RCC 7860 (cell line): ENCODE measurements at regions not wholly inside any gene's neighbourhood (a gene's known extent, or its start where the extent isn't known, plus 50 kb on each side); places are given as distances from the start of the nearest gene placed in this dataset.

ENCODE experiments used
- DNase-seq: peaks from one replicate; pipeline ENCODE4 v3.0.0-alpha.2; 2015; ENCODE audit warnings: low spot score
- FAIRE-seq: peaks from 2 replicates; lab custom pipeline; 2012; peaks lifted over from hg19 to GRCh38; lab: Jason Lieb, UNC

DNA sequence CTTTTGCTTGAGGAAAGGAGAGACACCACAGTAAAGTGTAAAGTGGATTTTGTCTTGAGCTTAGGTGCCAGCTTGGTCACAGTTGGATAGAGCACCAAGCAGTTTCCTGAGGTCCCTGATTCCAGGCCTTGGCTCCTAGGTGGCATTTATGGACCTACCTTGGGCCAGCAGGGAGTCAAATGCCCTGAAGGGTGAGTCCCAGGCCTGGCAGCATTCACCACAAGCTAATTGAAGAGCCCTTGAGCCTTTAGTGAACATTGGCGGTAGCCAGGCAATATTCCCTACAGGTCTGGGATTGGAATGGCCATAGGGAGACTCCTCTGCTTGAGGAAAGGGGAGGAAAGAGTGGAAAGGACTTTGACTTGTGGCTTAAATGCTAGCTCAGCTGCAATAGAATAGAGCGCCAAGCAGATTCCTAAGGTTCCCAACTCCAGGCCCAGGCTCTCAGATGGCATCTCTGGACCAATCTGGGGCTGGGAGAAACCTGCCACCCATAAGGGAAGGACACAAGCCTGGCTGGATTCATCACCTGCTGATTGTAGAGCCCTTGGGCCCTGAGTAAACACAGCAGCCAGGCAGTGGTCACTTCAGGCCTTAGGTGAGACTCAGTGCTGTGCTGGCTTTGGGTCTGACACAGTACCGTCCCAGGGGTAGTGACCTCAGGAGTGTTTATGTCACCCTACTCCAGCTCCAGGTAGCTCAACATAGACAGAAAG is 137.5 kb upstream of the OTOS start:
- FAIRE-seq, result no peak

DNA sequence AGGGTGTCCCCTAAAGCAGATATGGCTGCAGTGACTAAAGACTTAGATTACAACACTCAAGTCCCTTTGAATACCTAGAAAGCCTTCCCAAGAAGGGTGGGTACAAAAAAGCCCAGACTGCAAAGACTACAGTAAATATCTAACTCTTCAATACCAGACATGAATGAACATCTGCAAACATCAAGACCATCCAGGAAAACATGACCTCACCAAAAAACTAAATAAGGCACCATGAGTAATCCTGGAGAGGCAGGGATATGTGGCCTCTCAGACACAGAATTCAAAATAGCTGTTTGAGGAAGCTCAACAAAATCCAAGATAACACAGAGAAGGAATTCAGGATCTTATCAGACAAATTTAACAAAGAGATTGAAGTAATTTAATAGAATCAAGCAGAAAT is 138.2 kb upstream of the OTOS start:
- FAIRE-seq, result no peak
- DNase-seq, result no peak

More for the DNA sequence above, 137.5 kb upstream of the OTOS start:
- no peak for DNase-seq

DNA sequence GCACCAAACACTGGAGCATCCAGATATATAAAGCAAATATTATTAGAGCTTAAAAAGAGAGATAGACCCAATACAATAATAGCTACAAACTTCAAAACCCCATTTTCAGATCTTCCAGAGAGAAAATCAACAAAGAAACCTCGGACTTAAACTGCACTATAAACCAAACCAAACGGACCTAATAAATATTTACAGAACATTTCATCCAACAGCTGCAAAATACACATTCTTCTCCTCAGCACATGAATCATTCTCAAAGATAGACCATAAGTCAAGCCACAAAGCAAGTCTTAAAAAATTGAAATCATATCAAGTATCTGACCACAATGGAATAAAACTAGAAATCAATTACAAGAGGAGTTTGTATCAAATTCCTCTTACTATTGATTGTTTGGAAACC is 140.2 kb upstream of the OTOS start:
- FAIRE-seq (no peak), DNase-seq (no peak)

DNA sequence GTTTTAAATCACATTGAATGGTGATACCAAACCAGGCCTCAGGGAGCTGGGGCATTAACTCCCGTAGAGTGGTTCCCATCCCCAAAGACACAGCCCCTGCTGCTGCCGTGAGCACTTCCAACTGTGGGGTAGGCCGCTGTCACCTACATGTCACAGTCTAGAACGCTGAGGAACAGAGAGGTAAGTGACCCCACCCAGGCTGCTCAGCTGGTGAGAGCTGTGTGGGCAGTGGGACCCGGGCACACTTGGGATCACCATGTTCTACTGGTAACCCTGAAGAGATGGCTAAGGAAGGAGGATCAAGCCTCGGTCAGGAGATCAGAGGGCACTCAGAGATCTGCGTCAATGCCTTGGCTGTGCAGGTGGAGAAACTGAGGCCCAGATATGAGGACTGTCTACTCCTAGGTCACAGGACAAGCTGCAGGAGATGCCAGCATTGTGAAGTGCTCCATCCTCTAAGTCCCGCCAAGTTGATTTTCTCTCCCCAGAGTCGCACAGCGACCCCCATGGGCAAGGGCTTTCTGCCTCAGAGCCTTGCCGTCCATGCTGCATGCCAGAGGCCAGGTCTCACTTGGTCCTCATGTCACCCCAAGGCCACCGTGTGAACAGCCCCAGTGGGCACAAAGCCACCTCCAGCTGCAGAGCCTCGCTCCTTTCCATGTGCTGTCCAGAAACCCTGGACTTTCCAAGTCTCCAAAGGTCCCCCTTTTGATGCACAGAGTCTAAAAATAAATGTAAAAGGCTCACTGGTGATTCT is 144.2 kb upstream of the OTOS start:
- DNase-seq, result no peak
- FAIRE-seq, result no peak

DNA sequence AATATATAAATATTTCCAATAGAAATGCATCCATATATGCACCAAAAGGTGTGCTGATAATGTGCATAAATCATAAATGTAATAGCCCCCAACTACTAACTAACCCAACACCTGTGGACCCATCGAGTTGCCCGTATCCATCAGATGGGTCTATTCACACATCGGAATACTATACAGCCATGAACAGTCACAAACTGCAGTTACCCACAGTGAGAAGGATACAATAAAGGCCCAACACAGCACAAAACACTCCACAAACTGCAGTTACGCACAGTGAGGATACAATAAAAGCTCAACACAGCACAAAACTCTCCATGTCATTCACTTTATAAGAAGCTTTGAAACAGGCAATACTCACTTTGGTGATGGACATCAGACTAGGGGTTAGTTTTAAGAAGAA is 145.3 kb upstream of the OTOS start:
- DNase-seq (no peak), FAIRE-seq (no peak)

DNA sequence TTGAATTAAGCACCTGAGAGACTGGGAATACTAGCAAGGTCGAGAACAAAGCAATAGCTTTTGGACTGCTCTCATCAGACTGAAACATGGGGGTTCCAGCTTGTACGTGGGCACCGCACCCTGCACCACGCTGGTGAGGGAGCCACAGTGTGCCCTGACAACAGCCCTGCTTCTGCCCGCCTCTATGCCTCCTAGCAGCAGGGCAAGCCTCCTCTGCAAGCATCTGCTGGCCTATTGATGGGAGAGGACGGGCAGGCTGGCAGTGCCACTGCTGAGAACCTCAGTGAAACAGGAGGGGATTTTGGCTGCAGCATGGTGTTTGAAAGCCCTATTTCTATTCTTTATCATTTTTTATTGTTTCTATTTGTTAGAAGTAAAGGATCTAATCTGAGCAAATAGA is 146.1 kb upstream of the OTOS start:
- FAIRE-seq (no peak), DNase-seq (no peak)

DNA sequence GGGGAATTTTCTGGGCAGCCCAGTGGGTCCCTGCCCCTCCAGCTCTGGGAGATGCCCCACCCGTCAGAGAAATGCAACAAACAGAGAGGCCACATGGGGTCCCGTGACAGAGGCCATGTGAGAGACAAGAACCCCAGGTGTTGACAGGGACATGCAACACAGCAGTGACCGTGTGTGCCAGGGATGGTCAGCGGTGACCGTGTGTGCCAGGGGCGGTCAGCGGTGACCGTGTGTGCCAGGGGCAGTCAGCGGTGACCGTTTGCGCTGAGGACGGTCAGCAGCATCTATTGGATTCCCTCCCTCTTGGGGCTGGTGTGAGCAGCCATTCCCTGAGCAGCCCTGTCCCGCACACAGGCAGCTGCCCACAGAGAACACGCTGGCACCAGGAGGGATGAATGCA is 146.6 kb upstream of the OTOS start:
- no peak for FAIRE-seq
- no peak for DNase-seq

DNA sequence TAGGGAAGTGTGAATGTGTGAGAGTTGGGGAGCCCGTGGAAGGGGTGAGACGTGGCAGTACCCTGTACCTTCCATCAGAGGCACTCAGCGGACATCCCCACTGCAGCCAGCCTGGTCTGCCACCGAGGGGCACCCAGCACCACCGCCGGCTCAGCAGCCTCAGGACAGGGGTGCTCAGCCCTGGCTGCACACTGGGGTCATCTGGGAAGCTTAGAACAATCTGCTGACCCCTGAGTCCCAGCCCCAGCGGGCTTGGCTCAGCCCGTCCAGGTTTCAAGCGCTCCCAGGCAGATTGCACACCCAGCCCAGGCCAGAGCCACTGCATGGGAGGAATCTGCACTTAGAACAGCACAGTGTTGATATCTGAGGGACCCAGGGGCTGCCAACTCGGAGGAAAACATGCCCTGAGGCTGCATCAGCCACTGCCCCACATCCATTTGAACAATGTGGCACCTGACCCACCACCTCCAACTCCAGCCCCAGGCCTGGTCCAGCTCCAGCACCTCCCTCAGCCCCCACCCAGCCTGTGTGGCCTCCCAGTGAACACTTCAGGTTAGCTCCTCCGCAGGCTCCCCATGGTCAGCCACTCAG is 147.1 kb upstream of the OTOS start:
- DNase-seq, result no peak

DNA sequence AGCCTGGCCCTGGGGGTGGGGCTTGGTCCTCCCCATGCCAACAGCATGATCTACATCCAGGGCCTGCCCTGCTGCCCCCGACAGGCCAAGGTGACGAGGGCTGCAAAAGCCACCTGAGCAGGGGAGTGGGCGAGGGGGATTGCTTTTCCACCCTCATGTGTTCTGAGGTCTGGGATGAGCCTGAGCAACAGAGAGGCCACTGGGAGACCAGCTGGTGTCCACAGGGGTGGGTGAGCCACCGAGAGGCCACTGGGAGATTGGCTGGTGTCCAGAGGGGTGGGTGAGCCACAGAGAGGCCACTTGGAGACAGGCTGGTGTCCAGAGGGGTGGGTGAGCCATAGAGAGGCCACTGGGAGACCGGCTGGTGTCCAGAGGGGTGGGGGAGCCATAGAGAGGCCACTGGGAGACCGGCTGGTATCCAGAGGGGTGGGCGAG is 147.4 kb upstream of the GPC1 start:
- no peak for FAIRE-seq
- no peak for DNase-seq

More for the DNA sequence above, 147.1 kb upstream of the OTOS start:
- FAIRE-seq, result no peak

DNA sequence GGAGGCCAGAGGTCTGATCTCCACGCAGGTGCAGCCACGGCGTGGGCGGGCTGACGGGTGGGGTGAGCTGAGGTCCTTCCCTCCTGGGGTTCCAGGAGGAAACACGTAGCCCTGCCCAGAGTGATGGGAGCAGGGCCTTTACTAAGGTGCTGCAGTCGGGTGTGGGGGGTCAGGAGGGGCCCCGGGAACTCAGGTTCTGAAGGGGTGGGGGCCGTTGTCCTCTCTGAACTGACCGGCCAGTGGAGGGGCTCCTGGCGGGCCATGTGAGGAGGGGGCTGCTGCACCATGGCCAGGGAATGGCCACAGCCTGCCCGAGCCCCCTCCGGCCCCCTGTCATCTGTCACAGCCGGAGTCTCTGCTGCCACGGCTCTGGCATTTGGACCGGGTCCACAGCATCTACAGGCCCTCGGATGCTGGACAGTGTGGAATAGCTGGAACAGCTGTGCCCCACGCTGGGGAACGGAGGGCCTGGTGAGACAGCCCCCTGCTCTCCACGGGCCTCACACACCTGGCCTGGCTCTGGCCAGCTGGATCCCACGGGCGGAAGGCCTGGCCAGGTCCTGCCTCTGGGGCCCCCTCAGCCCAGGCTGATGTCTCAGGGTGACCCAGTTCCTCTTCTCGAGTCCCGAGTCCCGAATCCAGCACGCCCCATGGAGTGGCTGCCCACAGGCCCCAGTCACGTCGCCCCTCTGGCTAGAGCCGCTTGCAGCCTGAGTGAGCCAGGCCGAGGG is 145.6 kb upstream of the GPC1 start:
- FAIRE-seq, result no peak
- DNase-seq, result no peak

DNA sequence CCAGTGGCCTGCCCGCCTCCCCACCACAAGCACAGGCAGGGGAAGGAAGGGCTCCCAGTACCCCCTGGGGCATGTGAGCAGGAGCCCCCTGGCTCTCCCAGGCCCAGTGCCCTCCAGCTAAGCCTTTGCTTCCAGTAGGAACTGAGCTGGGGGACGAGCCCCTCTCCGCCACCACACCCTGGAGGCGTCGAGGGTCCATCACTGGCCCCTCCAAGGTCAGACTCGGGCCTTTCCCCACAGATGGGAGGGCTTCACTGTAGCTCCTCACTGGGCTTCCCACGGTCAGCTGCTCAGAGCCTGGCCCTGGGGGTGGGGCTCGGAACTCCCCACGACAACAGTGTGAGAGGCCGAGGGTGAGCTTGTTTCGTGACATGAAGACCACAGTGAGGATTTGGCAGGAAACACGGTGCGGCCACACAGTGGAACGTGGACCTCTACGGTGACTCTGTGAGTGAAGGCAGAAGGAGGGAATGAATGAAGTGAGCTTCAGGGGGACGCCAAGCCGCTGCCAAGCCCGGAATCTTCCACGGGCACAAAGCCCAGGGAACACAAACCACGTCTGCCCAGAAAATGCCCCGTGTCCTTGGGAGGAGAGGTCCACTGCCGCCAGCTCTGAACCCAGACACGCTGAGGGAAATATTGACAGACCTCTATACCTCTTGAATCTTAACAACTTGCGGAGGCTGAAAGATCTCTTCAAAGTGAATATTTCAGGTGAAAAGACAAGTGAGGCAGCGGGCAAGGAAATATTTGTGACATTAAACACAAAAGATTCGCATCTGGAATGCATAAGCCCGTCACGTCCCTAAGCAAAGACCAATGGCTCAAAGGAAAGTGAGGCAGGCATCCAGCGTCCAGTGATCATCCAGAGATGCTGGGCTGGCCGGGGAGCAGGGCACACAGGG is 144.8 kb upstream of the GPC1 start:
- no peak for DNase-seq
- no peak for FAIRE-seq

DNA sequence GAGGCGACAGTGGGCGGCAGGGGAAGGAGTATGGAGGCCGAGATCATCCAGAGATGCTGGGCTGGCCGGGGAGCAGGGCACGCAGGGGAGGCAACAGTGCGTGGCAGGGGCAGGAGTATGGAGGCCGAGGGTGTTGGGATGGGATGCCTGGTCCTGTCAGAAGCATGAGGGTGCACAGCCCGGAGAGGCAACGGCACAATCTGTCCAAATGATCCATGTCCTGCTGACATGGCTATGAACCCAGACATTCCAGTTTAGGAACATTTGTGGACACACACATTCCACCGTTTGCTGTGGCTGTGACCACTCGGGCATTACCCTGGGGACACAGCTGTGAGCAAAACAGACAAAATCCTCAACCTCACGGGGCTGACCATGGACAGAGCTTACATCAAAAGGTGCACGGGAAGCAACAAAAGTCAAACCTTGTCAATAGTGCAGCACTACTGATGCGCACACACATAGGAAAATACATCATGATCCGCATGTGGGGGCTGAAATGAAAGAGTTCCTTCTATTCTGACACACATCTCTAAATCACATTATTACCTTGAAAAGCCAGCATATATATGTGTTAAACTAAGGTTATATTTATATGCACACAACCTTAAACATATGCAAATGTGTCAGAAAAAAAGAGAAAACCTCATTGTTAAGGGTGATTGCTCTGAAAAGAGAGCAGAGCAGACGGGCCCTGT is 144.0 kb upstream of the GPC1 start:
- FAIRE-seq (no peak), DNase-seq (no peak)

DNA sequence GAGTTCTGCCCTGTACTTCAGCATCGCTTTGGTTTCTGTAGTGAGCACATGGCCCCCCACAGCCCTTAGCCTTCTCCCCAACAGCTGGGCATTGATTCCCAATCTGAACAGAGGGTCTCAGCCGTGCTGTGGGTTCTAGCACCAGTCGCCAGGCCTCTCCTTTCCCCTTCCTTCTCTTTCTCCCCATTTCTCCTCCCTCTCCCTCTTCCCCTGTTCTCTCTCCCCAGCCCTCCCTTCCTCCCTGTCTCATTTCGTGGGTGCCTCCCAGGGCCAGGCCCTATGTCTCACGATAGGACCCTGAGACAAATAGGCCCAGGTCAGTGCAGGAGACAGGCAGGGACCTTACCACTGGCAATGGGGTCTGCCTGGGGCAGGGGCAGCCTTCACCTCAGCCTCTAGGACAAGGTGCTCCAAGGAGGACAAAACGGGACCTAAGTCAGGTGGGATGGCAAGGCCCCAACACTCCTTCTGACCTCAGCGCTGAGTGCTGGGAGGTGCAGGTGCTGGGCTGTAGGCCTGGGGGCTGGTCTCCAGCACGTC is 143.4 kb upstream of the GPC1 start:
- DNase-seq (no peak), FAIRE-seq (no peak)

DNA sequence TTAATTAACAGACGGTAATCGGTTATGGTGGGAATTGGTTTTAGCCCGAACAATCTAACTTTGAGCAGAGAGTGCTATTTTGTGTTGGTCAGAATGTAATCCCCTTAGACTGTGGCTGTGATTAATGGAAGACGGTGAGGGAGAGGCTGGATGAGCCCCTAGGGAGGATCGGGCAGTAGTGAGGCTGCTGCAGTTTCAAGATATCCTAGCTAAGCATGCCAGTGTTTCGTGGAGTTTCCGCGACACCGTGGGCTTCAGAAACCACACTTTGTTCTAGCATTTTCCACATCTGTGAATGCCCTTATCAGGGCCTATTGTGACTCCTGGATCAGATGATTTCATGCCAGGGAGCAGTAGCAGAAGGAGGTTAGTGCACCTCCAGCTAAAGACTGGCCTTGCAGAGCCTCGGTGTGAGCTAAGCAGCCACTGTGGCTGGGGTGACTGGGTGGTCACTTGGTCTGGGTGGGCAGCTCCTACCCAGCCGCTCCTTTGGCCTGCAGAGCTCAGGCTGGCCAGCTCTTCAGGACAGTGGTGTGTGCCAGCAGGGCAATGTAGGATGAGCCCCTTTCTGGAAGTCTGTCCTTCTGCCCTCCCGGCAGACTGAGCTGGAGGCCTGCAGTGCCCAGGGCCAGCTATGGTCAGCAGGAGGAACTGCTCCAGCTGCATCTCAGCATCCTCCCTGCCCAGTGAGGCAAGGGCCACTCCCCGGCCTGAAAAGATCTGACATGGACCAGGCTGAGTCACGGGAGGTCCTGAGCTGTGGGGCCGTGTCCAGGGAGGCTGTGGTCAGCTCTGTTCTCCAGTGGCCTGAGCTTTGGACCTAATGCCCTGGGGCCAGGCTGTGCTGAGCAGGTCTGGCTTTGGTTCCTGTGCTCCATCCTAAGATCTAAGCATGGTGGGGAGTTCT is 142.6 kb upstream of the GPC1 start:
- DNase-seq (no peak), FAIRE-seq (no peak)

DNA sequence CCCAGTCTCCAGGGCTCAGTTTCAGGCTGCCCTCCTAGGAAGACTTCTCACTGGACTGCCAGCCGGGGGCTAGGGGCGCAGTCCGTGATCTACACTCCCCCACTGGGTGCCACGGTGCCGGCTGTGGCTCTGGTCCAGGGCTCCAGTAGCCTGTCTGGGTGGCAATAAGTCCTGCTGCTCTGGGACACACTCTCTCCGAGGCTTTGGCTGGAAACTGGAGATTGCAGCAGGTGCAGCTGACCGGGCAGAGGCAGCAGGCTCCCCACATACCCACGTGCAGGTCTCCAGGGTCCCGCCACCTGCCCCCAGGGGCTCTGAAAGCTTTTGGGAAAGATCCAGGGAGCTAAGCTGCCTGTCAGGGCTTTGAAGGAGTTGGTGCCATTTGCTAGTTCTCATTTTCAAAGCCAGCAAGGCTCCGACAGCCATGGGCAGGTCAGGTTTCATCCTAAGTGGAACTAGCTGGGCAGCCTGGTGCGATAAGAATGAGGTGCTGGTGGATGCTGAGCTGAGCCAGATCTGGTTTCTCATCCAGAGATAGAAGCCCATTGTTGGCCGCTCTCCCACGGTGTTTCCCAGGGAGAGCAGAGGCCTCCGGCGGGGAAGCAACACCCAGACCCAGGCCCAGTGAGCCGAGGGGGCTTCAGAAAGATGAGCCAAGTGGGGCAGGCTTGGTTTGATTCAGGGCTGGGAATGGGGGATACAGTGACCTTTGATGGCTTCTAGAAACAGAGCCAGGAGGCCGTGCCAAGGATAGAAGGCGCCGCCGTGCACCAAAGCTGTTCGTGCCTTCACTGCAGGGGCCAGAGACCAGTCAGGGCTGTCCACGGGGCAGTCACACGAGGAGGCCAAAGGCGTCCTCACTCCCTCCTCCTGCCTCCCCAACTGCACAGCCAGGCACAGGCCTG is 141.7 kb upstream of the GPC1 start:
- DNase-seq (no peak), FAIRE-seq (no peak)

DNA sequence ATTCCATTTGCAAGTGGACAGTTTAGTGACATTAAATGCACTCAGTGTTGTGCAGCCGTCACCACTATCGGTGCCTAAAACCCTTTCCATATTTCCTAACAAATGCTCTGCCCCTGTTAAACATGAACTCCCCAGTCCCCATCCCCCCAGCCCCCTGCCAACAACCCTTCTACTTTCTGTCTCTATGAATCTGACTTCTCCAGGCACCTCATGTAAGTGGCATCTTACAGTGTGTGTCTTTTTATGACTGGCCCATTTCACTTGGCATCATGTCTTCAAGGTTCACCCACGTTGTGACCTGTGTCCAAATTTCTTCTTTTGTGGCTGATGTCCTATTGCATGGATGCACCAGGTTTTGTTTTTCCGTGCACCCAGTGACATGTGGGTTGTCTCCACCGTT is 140.9 kb upstream of the GPC1 start:
- no peak for DNase-seq
- FAIRE-seq, result no peak

DNA sequence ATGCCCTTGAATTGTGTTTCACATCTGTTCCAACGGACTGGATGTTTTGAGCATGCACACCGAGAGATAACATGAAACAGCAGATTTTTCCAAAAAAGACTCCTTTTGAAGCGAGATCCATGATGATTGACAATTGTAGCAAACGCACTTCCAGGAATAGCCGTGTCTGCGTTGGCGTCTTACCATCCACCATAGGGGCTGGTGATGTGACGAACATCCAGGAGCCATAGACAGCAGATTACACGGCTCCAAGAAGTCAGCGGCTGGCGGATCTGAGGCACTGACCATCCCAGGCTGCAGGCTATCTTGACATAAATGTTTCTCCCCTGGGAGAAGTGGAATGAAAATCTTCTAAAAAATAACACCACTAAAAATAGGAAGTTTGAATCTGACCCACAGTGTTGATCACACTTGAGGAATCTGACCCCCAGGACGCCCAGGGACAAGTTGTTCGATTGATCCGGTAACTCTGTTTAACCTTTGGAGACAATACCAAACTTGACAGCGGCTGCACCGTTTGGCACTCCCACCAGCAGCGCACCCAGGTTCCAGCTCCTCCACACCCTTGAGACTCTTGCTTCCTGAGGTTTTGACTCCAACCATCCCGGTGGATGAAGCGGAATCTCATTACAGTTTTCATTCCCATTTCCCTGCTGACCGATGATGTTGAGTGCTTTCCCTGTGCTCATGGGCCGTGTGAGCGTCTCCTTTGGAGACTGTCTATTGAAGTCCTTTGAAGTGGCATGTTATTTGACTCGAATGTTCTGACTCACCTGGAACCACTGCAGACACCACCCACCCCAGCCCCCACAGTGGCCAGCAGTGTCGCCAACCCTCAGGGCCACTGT is 140.0 kb upstream of the GPC1 start:
- FAIRE-seq (no peak), DNase-seq (no peak)
